ENCODE measurements at regions not wholly inside any gene's neighbourhood (a gene's known extent, or its start where the extent isn't known, plus 50 kb on each side); places are given as distances from the start of the nearest gene placed in this dataset.

DNA sequence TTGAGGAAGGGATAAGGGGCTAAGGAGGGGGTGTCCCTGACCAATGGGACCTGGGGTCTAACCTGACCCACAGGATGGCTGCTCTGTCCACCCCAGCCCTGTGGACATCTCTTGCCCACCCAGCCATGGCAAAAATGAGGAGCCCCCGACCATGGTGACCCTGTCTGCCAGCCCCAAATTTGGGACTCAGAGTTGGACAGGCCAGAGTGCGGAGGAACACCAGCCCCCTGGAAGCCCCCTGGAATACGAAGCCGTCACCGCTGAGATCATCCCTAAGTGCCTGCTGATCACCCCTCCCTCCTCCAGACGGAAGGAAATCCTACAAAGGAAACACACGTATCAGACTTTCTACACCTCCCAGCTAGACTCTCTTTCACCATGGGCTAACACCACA lies 119.3 kb downstream of the SIK1 start:
- no peak for TF ChIP-seq POLR2A (IDR thresholded peaks at IDR 0.05)
- TF ChIP-seq, protein P1, sequence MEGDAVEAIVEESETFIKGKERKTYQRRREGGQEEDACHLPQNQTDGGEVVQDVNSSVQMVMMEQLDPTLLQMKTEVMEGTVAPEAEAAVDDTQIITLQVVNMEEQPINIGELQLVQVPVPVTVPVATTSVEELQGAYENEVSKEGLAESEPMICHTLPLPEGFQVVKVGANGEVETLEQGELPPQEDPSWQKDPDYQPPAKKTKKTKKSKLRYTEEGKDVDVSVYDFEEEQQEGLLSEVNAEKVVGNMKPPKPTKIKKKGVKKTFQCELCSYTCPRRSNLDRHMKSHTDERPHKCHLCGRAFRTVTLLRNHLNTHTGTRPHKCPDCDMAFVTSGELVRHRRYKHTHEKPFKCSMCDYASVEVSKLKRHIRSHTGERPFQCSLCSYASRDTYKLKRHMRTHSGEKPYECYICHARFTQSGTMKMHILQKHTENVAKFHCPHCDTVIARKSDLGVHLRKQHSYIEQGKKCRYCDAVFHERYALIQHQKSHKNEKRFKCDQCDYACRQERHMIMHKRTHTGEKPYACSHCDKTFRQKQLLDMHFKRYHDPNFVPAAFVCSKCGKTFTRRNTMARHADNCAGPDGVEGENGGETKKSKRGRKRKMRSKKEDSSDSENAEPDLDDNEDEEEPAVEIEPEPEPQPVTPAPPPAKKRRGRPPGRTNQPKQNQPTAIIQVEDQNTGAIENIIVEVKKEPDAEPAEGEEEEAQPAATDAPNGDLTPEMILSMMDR (IDR thresholded peaks at IDR 0.05 in 4 of 5, conservative IDR thresholded peaks at IDR 0.05 in 1 of 5), result no peak
- in situ Hi-C loops (cut with MboI; ENCODE audit: low sequenced_read_pairs in 4 of 4) (no loop called here), intact Hi-C loops (cut with DNase I; ENCODE audit: low total_unique reads) (no loop called here)
- Histone ChIP-seq H3K27me3 (no peaks in the 10 kb centered on the region), H3K4me3 (no peak overlapping the region), H3K27ac (peak overlapping the region; percentile 77 to 81 (median 78)), H3K9me3 (no peaks in the 10 kb centered on the region), H3K4me1 (no peaks in the 10 kb centered on the region), H3K36me3 (no peaks in the 10 kb centered on the region)
- ATAC-seq, result no peak
- DNase-seq, result no peak

DNA sequence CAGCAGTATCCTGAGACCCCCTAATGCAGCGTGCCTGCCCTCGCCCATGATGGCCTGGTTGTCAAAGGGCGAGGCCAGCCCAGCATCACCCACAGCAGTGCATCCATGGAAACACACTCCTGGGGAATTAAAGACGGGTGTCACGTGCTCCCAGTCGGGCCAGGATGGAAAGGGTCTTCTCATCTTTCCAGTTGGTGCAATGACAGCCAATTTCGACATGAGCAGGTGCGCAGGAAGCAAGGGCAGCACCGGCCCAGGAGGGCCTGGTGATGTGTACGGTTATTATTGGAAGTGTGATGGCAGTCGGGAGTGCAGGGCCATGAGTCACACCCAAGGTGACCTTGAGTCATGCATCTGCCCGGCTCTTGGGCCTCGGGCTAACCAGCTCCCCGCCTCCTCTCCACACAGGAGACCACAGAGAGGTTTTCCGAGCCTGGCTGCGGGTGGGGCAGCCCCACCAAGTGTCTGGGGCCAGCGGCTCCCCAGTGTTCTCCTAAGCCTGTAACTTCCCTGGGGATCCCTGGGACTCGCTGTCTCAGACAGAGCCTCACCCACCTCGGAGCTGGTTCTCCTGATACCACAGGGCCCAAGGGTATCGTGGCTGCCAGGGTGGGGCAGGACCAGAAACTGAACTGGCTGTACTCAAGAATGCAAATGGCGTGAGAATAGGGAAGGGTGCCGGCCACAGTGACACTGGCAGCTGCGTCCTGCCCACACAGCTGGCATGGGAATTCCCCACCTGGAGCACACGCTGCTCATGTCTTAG lies 119.8 kb downstream of the SIK1 start:
- in situ Hi-C loops (cut with MboI; ENCODE audit: low sequenced_read_pairs in 4 of 4) (no loop called here), intact Hi-C loops (cut with DNase I; ENCODE audit: low total_unique reads) (no loop called here)
- Histone ChIP-seq H3K27ac (peak overlapping the region; percentile 77 to 81 (median 78)), H3K36me3 (no peaks in the 10 kb centered on the region), H3K4me1 (no peaks in the 10 kb centered on the region), H3K9me3 (no peaks in the 10 kb centered on the region), H3K4me3 (no peak overlapping the region), H3K27me3 (no peaks in the 10 kb centered on the region)
- DNase-seq, result peak; percentile 63 to 92
- ATAC-seq, result peak; percentile 87 to 93
- TF ChIP-seq POLR2A (IDR thresholded peaks at IDR 0.05), result peak in 1 of 2 donors; percentile 24
- TF ChIP-seq, protein P1 (IDR thresholded peaks at IDR 0.05 in 4 of 5, conservative IDR thresholded peaks at IDR 0.05 in 1 of 5), result no peak

DNA sequence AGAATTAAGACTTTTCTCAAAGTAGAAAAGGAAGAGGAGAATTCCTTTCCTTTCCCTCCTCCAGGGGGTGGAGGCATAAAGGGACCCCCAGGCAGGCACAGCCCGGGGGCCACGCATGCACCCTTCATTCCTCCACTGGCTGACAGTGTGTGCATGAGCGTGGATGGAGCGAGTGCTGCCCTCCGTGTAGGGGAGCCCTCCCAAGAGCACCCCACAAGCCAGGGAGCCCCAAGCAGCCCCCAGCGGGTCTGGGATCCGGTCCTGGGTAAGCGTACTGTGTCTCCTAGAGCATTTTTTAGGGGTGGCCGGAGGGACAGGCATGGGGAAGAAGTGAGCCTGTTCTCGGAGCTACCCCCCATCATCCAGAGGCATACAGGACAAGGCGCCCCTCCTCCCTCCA lies 120.5 kb downstream of the SIK1 start:
- in situ Hi-C loops (cut with MboI; ENCODE audit: low sequenced_read_pairs in 4 of 4) (no loop called here), intact Hi-C loops (cut with DNase I; ENCODE audit: low total_unique reads) (no loop called here)
- Histone ChIP-seq H3K4me3 (no peak overlapping the region), H3K9me3 (no peaks in the 10 kb centered on the region), H3K27me3 (no peaks in the 10 kb centered on the region), H3K36me3 (no peaks in the 10 kb centered on the region), H3K4me1 (no peaks in the 10 kb centered on the region), H3K27ac (peak overlapping the region in 3 of 4 donors; percentile 50 to 78 (median 61))
- ATAC-seq, result no peak
- no peak for DNase-seq
- TF ChIP-seq, protein P1 (IDR thresholded peaks at IDR 0.05 in 4 of 5, conservative IDR thresholded peaks at IDR 0.05 in 1 of 5), result no peak
- no peak for TF ChIP-seq POLR2A (IDR thresholded peaks at IDR 0.05)

DNA sequence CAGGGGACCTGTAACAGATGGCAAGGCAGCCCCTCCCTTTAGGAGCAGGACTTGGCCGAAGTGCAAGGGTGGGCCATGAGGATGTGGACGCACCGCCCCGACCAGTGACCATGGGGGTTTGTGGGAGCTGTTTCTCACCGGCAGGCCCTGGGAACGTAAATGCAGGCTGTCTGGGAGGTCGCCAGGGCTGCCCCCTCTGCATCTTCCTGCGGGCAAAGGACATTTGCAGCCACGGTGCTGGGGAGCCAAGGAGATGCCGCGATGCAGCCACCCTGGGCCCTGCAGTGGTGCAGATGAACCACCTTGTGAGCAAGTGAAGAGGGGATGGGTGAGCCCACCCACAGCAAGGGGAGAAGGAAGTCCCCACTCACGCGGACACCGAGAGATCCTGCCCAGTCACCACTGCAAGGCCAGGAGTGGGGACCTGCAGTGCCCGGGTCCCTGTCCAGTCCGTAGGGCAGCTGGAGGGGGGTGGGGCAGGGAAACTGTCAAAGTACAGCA lies 121.1 kb downstream of the SIK1 start:
- H3K4me1 ChIP-seq, result no peaks in the 10 kb centered on the region
- no peak overlapping the region for H3K27ac ChIP-seq
- in situ Hi-C loops (cut with MboI; ENCODE audit: low sequenced_read_pairs in 4 of 4), result no loop called here
- no peaks in the 10 kb centered on the region for H3K9me3 ChIP-seq
- intact Hi-C loops (cut with DNase I; ENCODE audit: low total_unique reads), result no loop called here
- H3K36me3 ChIP-seq, result no peaks in the 10 kb centered on the region
- TF ChIP-seq POLR2A (IDR thresholded peaks at IDR 0.05), result no peak
- TF ChIP-seq, protein P1 (IDR thresholded peaks at IDR 0.05 in 4 of 5, conservative IDR thresholded peaks at IDR 0.05 in 1 of 5), result no peak
- H3K27me3 ChIP-seq, result no peaks in the 10 kb centered on the region
- ATAC-seq, result no peak
- DNase-seq, result no peak
- no peak overlapping the region for H3K4me3 ChIP-seq

Data from gastrocnemius medialis (tissue), 4 donors.